ENCODE measurements at regions not wholly inside any gene's neighbourhood (a gene's known extent, or its start where the extent isn't known, plus 50 kb on each side); places are given as distances from the start of the nearest gene placed in this dataset.

GRCh38 chr17:74019860-74020259 lies 183.6 kb upstream of the RPL38 start:
- H3K36me3 Mint-ChIP-seq (ENCODE audit: low read depth) = no peaks in the 10 kb centered on the region
- H3K4me1 Mint-ChIP-seq (ENCODE audit: low read depth) = no peaks in the 10 kb centered on the region
- no peaks in the 10 kb centered on the region for H3K9me3 Mint-ChIP-seq
- intact Hi-C loops (cut with micrococcal nuclease) = no loop called here
- no peak overlapping the region for H3K4me3 Mint-ChIP-seq
- H3K27me3 Mint-ChIP-seq (ENCODE audit: insufficient read depth) = peaks cover 12% of the 10 kb centered on the region
- no peak for DNase-seq (ENCODE audit: low spot score)
- no peak overlapping the region for H3K27ac Mint-ChIP-seq

- no peak overlapping the region for H3K4me3 Mint-ChIP-seq
- no peak overlapping the region for H3K27ac Mint-ChIP-seq
- intact Hi-C loops (cut with micrococcal nuclease) = no loop called here
- H3K27me3 Mint-ChIP-seq (ENCODE audit: insufficient read depth) = peaks cover 9% of the 10 kb centered on the region
- no peaks in the 10 kb centered on the region for H3K4me1 Mint-ChIP-seq (ENCODE audit: low read depth)
- no peak for DNase-seq (ENCODE audit: low spot score)
- H3K9me3 Mint-ChIP-seq = no peaks in the 10 kb centered on the region
- no peaks in the 10 kb centered on the region for H3K36me3 Mint-ChIP-seq (ENCODE audit: low read depth)
Measured at GRCh38 chr17:74020522-74020921, 183.0 kb upstream of the RPL38 start.

GRCh38 chr17:74024871-74025531 lies 178.5 kb upstream of the RPL38 start:
- Mint-ChIP-seq H3K9me3 (no peaks in the 10 kb centered on the region), H3K27ac (no peak overlapping the region), H3K4me1 (ENCODE audit: low read depth) (no peaks in the 10 kb centered on the region), H3K36me3 (ENCODE audit: low read depth) (no peaks in the 10 kb centered on the region), H3K27me3 (ENCODE audit: insufficient read depth) (peaks cover 13% of the 10 kb centered on the region), H3K4me3 (no peak overlapping the region)
- intact Hi-C loops (cut with micrococcal nuclease) = no loop called here
- DNase-seq (ENCODE audit: low spot score) = no peak

- intact Hi-C loops (cut with micrococcal nuclease) = no loop called here
- no peak for DNase-seq (ENCODE audit: low spot score)
- H3K4me1 Mint-ChIP-seq (ENCODE audit: low read depth) = no peaks in the 10 kb centered on the region
- H3K27ac Mint-ChIP-seq = no peak overlapping the region
- peaks cover 20% of the 10 kb centered on the region for H3K27me3 Mint-ChIP-seq (ENCODE audit: insufficient read depth)
- H3K36me3 Mint-ChIP-seq (ENCODE audit: low read depth) = no peaks in the 10 kb centered on the region
- H3K9me3 Mint-ChIP-seq = no peaks in the 10 kb centered on the region
- H3K4me3 Mint-ChIP-seq = no peak overlapping the region
Measured at GRCh38 chr17:74027444-74027843, 176.0 kb upstream of the RPL38 start.

- intact Hi-C loops (cut with micrococcal nuclease) = no loop called here
- H3K4me3 Mint-ChIP-seq = no peak overlapping the region
- H3K27me3 Mint-ChIP-seq (ENCODE audit: insufficient read depth) = peaks cover 18% of the 10 kb centered on the region
- H3K27ac Mint-ChIP-seq = no peak overlapping the region
- H3K4me1 Mint-ChIP-seq (ENCODE audit: low read depth) = no peaks in the 10 kb centered on the region
- no peaks in the 10 kb centered on the region for H3K36me3 Mint-ChIP-seq (ENCODE audit: low read depth)
- no peak for DNase-seq (ENCODE audit: low spot score)
- no peaks in the 10 kb centered on the region for H3K9me3 Mint-ChIP-seq
Measured at GRCh38 chr17:74028354-74029116, 174.9 kb upstream of the RPL38 start.

GRCh38 chr17:74031316-74032090 lies 172.0 kb upstream of the RPL38 start:
- Mint-ChIP-seq H3K4me3 (no peak overlapping the region), H3K27ac (no peak overlapping the region), H3K9me3 (no peaks in the 10 kb centered on the region), H3K27me3 (ENCODE audit: insufficient read depth) (peaks cover 11% of the 10 kb centered on the region), H3K4me1 (ENCODE audit: low read depth) (no peaks in the 10 kb centered on the region), H3K36me3 (ENCODE audit: low read depth) (no peaks in the 10 kb centered on the region)
- intact Hi-C loops (cut with micrococcal nuclease) = no loop called here
- DNase-seq (ENCODE audit: low spot score) = no peak

GRCh38 chr17:74032222-74032621 lies 171.3 kb upstream of the RPL38 start:
- Mint-ChIP-seq H3K27ac (no peak overlapping the region), H3K36me3 (ENCODE audit: low read depth) (no peaks in the 10 kb centered on the region), H3K27me3 (ENCODE audit: insufficient read depth) (peaks cover 8% of the 10 kb centered on the region), H3K9me3 (no peaks in the 10 kb centered on the region), H3K4me3 (no peak overlapping the region), H3K4me1 (ENCODE audit: low read depth) (no peaks in the 10 kb centered on the region)
- no peak for DNase-seq (ENCODE audit: low spot score)
- intact Hi-C loops (cut with micrococcal nuclease) = no loop called here

GRCh38 chr17:74037320-74037719 lies 166.2 kb upstream of the RPL38 start:
- Mint-ChIP-seq H3K4me1 (ENCODE audit: low read depth) (peaks cover under 1% of the 10 kb centered on the region), H3K27me3 (ENCODE audit: insufficient read depth) (peaks cover 4% of the 10 kb centered on the region), H3K9me3 (no peaks in the 10 kb centered on the region), H3K36me3 (ENCODE audit: low read depth) (no peaks in the 10 kb centered on the region), H3K4me3 (no peak overlapping the region), H3K27ac (no peak overlapping the region)
- intact Hi-C loops (cut with micrococcal nuclease) = no loop called here
- DNase-seq (ENCODE audit: low spot score) = no peak

GRCh38 chr17:74040291-74040690 lies 163.2 kb upstream of the RPL38 start:
- no peaks in the 10 kb centered on the region for H3K36me3 Mint-ChIP-seq (ENCODE audit: low read depth)
- peaks cover 9% of the 10 kb centered on the region for H3K4me1 Mint-ChIP-seq (ENCODE audit: low read depth)
- peaks cover 4% of the 10 kb centered on the region for H3K27me3 Mint-ChIP-seq (ENCODE audit: insufficient read depth)

GRCh38 chr17:74040729-74041128 lies 162.7 kb upstream of the RPL38 start:
- H3K9me3 Mint-ChIP-seq = no peaks in the 10 kb centered on the region
- peaks cover 9% of the 10 kb centered on the region for H3K4me1 Mint-ChIP-seq (ENCODE audit: low read depth)

More at GRCh38 chr17:74040291-74040690, 163.2 kb upstream of the RPL38 start:
- H3K4me3 Mint-ChIP-seq = no peak overlapping the region
- intact Hi-C loops (cut with micrococcal nuclease) = no loop called here
- no peak for DNase-seq (ENCODE audit: low spot score)
- no peaks in the 10 kb centered on the region for H3K9me3 Mint-ChIP-seq
- H3K27ac Mint-ChIP-seq = no peak overlapping the region

GRCh38 chr17:74041869-74042640 lies 161.4 kb upstream of the RPL38 start:
- Mint-ChIP-seq H3K27ac (no peak overlapping the region), H3K36me3 (ENCODE audit: low read depth) (no peaks in the 10 kb centered on the region), H3K27me3 (ENCODE audit: insufficient read depth) (peaks cover 4% of the 10 kb centered on the region), H3K9me3 (no peaks in the 10 kb centered on the region), H3K4me1 (ENCODE audit: low read depth) (peaks cover 9% of the 10 kb centered on the region), H3K4me3 (no peak overlapping the region)
- DNase-seq (ENCODE audit: low spot score) = no peak
- intact Hi-C loops (cut with micrococcal nuclease) = no loop called here

More at GRCh38 chr17:74040729-74041128, 162.7 kb upstream of the RPL38 start:
- no peaks in the 10 kb centered on the region for H3K36me3 Mint-ChIP-seq (ENCODE audit: low read depth)
- H3K4me3 Mint-ChIP-seq = no peak overlapping the region
- peaks cover 4% of the 10 kb centered on the region for H3K27me3 Mint-ChIP-seq (ENCODE audit: insufficient read depth)
- H3K27ac Mint-ChIP-seq = no peak overlapping the region
- DNase-seq (ENCODE audit: low spot score) = no peak
- intact Hi-C loops (cut with micrococcal nuclease) = no loop called here

- Mint-ChIP-seq H3K27ac (no peak overlapping the region), H3K36me3 (ENCODE audit: low read depth) (no peaks in the 10 kb centered on the region), H3K9me3 (no peaks in the 10 kb centered on the region), H3K4me3 (no peak overlapping the region), H3K27me3 (ENCODE audit: insufficient read depth) (peaks cover 4% of the 10 kb centered on the region), H3K4me1 (ENCODE audit: low read depth) (peaks cover 9% of the 10 kb centered on the region)
- DNase-seq (ENCODE audit: low spot score) = no peak
- intact Hi-C loops (cut with micrococcal nuclease) = no loop called here
Measured at GRCh38 chr17:74042744-74043486, 160.6 kb upstream of the RPL38 start.
